ENCODE measurements at regions not wholly inside any gene's neighbourhood (a gene's known extent, or its start where the extent isn't known, plus 50 kb on each side); places are given as distances from the start of the nearest gene placed in this dataset.

DNA sequence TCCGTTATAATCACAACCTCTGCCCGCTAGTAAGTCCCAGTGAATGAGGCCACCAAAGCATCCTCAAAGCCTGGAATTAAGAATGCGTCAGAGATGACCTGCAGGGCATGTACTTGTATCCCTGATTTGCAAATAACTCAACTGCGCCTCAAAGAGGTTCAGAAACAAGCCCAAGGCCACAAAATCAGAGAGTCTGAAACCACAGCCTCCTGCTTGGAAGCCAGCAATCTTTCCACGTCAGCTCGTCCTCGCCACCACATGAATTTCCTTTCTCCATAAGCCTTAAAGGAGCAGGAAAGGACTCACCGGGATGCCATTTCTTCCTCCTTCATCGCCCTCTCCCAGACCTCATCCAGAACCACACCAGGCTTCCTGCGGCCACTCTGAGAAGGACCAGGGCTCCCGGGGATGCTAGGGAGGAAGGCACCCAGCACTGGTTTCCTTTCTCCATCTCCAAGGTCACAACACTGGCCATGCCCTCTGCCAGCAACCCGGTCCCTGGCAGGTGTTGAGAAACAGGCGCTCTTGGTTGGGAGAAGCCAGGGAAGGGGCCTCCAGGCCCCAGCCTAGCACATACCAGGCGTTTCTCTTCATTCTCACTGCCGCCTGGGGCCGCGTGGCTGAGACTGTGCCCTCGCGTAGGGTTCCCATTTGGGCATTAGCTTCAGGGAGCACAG lies 191.2 kb upstream of the DIO3 start:
- no peak for DNase-seq (ENCODE audit: low spot score)

DNA sequence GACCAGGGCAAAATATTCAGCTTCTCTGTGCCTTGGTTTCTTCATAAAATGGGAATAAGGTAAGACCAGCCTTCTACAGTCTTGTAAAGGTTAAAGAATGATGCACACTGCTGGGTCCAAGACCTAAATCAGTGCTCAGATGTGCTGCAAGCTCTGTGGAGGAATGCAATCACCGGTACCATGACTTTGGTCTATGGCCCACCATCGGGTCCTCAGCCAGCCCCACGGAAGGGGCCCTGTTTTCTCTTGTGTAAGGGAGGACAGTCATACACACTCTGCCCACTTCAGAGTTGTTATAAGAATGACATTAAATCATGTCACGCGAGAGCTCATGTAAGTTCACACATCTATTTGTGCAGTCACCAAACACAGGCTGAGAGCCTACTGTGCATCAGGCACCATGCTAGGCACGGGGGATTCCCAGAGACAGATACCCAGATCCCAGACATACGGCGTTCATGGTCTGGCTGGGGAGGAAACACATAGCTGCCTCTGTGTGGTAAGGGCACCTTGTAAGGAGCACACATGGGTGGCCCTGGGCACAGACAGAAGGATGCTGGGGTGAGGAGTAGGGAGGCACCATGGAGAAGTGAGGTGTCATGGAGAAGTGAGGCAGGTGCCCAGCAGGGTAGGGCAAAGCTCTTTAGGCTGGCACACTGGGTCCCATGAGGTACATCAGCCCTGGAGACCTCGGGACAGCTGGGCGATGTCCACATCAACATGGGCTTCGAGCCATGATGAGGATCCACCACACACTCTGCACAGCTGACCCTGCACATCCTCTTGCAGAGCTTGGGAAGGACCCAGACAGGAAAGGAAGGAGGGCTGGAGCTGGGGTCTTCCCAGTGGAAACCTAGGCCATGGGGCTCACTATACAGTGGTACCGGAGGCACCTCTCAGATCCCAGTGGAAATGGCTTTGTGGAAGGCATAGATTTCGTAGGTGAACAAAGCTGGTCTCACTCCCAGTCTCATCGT lies 190.4 kb upstream of the DIO3 start:
- DNase-seq (ENCODE audit: low spot score), result no peak

DNA sequence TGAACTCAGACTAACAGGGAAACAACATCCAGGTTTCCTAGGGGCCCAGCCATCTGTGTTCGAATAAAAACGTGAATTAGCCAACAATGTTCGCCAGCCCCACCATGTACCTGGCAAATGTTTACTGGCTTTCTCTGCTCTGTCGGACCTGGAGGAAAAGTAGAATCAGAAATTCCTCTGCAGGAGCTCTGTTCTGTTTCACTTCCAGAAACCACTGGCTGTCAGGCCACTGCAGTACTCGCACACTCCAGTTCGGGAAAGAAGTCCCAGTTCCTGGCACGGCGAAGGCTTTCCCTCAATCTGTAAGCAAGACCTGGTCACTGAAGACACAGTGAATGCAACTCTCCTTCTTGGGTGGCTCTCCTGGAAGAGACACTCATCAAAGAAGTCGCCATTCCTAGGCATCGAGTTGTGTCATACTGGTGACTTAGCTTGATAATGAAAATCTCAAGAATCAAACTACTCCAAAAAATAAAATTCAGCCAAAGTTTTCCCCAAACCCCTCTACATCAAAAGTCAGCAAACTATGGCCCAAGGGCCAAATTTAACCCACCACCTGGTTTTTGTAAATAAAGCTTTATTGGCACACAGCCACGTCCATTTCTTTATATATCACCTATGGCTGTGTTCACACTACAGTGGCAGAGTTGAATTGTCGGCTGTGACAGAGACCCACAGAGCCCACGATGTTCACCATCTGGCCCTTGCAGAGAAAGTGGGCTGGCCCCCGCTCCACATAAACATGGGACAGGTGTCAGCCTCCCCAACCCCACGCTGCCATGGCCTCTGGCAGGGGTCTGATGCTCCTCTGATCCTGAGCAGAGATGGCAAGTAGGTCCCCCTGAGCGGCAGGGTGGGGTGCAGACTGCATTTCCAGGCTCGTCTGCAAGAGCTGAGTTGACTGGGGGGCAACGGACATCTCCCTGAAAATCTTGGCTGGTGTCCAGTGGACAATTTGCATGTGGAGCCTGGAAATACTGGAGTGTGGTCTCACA lies 189.2 kb upstream of the DIO3 start:
- no peak for DNase-seq (ENCODE audit: low spot score)

DNA sequence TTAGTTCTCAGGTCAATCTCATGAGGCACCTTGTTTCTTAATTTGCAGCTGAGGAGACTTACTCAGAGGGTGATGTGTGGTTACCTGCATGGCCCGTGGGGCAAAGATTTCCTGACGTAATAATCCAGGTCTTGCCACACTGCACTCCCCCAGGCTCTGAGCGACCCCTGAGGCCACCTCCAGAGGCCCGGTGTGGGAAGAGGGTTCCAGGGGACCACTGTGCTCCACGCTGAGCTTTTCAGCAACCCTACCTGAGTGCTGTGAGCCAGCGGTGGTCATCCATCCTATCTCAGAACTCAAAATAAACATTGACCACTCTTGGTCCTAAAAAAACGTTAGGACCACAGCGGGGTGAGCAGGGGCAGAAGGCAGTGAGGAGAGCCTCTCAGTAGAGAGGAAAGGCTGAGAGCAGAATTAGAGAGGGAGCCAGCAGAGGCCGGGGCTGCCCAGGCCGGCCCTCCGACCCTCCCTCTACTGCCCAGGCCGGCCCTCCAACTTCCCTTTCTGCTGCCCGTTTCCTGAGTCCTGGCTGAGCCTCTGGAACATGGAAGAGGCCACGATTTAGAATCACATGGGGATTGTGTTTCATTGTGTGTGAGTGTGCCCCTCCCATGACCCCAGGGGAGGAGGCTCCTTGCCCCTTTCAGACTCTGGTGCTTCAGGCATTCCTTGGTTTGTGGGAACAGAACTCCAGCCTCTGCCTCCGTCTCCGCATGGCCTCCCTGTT lies 188.2 kb upstream of the DIO3 start:
- no peak for DNase-seq (ENCODE audit: low spot score)

DNA sequence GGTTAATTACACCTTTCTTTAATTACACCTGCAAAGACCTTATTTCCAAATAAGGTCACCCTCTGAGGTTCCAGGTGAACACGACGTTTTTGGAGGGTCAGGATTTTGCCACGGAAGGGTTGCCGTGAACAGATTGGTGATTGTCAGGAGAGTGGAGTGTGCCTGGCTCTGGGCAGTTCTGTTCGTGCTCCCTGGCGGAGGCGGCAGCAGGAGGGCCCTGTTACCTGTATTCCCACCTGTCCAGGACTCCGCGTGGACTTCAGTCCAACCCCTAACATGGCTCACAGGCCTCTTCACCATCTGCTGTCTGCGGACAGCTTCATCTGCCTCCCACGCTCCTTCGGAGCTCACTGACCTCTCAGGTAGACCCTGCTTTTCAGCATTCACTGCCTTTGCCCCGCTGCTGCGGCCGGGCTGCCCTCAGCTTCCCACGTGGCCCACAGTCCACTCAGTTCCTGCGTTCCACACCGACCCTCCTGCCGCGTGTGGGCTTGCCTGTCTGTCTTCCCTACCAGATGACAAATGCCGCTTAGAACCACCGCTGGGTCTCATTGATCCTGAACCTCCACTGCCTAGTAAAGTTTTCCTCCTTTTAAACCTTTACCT lies 187.5 kb upstream of the DIO3 start:
- DNase-seq (ENCODE audit: low spot score), result no peak

DNA sequence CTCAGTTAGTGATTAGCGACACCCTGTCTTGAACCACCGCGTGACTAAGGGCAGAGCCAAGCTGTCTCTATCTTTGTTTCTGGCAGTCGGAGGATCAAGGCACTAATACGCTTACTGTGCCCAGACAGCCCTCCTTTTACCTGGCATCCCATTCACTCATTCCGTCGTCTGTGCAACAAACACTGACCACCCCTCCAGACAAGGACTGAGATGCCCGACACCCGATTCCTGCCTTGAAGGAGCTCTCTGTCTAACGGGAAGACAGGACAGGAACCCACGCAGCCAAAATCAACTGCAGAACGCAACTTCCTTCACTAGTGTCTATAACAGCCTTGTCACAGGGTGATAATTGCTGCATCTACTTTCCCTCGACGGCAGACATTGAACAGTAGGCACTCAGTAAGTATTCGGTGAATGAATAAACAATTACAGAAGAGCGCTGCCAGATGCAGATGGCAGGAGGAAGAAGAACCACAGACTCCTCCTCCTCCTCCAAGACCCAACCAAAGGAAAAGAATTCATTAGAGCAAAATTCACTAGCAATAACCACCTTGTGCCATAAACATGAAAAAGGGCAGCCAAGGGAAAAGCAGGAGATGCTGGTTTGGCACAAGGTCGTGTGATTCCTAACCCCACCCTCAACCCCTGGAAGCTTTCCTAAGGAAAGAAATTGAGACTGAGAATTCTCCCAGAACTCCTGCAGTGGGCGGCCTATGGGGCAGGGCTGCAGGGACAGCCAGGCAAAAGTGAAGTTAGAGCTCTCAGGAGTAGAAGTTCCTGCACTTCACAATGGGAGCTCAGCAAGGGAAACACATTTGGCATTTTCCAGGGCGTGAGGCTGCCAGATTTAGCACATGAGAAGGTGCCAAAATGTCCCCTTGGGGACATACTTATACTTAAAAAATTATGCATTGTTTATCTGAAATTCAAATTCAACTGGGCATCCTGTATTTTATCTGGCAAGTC lies 186.6 kb upstream of the DIO3 start:
- DNase-seq (ENCODE audit: low spot score), result no peak

DNA sequence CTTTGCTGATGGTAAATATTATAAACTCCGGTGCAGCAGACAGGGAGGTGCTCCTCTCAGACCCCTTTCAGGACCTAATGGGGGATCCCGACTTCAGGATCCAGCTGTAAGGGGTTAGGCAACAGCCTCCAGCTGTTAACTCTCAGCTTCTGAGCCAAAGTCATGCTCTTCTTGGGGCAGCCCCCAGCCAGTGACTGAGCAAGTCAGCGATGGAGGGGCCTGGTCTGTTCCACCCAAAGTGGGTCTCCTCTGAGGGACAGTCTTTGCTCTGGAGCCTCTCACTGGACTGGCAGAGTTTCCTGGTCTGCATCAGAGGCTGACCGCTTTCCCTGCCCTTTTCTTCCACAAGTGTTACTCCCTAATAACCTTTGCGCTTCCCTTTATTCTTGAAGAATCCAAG lies 184.2 kb upstream of the DIO3 start:
- DNase-seq (ENCODE audit: low spot score), result no peak

DNA sequence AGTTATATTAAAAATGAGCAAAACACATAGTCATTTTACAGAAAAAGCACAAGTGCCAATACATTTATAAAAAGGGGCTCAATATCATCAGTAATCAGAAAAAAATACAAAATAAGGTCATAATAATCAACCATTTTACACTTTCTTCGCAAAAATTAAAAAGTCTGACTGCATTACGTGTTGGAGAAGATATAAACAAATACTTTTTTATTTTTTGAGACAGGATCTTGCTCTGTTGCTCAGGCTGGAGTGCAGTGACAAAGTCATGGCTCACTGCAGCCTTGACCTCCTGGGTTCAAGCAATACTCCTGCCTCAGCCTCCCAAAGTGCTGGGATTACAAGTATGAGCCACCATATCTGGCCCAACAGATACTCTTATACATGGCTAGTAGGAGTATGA lies 181.5 kb upstream of the DIO3 start:
- no peak for DNase-seq (ENCODE audit: low spot score)

DNA sequence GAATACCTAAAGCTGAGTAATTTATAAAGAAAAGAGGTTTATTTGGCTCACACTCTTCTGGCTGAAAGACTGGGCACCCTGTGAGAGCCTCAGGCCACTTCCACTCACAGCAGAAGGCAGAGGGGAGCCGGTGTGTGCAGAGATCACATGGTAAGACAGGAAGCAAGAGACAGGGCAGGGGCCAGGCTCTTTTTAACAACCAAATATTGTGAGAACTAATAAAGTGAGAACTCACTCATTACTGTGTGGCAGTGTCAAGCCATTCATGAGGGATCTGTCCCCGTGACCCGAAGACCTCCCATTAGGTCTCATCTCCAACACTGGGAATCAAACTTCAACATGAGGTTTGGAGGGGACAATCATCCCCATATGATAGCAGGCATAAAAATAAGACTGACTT lies 180.8 kb upstream of the DIO3 start:
- no peak for DNase-seq (ENCODE audit: low spot score)

DNA sequence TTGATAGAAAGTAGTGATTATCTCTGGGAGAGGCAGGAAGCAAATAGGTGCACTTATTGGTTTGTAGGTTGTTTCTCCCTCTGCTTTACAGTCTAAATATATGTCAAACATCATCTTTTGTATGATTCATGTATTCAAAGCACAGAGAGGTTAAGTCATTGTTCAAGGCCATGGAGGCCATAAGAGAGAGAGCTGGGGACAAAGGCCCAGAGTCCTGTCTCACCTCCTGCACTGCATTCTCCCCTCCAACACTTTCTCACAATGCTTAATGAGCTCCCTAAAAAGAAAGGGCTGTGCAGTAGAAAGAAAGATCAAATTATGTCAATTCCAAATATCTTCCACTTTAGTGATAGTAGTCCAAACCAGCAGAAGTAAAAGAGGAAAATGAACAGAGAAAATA lies 180.4 kb upstream of the DIO3 start:
- DNase-seq (ENCODE audit: low spot score), result no peak

DNA sequence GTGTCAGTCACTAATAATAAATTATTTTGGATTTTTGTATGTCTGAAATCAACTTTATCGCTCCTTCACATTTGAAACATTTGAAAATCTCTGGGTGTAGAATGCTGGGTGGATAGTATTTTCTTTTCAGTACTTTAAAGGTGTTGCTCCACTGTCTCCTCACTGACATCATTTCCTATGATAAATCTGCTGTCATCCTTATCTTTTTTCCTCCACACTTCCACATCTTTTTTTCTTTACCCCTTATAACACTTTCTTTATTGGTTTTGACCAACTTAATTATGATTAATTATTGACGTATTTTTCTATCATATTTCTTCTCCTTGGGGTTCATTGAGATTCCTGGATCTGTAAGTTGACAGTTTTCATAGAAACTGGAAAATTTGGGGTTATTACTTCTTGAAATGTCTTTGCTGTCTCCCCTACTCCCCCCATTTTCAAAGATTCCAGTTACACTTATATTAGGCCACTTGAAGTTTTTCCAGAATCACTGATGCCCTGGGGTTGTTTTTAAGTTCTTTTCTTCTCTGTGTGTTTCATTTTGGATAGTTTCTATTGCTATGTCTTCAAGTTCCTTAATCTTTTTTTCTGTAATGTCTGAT lies 177.5 kb upstream of the DIO3 start:
- DNase-seq (ENCODE audit: low spot score), result no peak

DNA sequence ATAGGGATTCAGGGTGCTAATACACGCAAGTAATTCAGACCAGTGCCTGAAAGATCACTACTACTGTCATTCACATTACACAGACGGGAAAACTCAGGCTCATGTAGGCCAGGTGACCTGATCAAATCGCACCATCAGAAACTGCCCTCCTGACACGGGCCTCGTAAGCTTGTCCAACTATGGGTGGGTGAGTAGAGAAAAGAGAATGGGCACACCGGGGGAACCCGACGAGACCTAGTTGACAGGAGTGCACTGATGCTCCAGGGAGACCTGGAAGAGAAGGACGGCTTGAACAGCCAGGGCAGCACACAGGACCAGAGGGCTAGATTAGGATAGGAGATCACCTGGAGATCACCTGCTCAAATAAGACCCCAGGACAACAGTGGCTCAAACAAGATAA lies 166.9 kb upstream of the DIO3 start:
- DNase-seq (ENCODE audit: low spot score), result no peak

DNA sequence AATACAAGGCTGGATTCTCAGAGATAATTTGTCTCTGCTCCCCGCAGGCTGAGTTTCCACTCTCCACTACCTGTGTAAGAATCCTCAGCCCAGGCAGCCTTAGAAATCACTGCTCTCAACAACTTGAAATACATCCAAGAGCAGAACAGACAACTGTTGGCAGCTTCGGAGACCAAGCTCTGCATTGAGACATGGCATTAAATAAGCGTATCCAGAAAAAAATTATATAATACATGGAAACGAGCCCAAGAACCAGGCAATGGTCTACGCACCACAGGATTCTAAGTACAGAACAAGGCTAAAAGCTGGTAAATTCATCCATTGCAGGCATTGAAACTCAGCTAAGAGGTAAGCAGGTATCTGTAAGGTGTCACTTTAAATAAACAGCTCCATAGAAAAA lies 165.5 kb upstream of the DIO3 start:
- no peak for DNase-seq (ENCODE audit: low spot score)

DNA sequence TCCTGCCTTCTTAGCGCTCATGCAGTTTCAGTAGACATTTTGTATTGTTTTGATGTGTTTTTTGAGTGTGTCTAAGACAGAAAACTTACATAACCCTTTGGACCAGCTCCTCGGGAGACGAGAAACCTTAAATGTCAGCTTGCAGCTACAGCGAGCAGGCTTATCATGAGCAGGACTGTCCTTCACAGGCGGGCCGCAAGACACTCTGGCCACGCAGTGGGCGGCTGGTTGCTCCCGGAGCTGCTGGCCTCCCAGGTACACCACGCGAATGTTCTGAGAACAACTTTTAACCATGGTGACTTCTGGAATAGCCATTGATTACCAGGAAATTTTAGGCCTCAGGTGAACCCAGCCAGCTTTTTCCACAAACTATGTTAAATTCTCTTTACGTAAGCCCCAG lies 164.1 kb upstream of the DIO3 start:
- DNase-seq (ENCODE audit: low spot score), result no peak

DNA sequence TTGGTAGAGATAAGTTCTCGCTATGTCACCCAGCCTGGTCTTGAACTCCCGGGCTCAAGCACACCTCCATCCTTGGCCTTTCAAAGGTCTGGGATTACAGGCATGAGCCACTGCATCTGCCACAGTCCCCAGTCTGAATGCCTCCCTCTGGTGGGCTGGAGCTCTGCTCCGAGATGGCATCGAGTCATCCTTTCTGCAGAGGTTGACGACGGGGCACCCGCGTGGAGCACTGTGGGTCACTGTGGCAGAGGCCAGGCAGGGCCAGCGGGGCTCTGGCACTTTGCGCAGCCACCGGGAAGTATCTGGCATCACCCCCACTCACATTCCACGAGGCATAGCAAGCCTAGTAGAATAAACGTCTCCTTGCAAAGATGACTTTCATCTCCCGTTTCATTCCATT lies 163.3 kb upstream of the DIO3 start:
- DNase-seq (ENCODE audit: low spot score), result no peak

DNA sequence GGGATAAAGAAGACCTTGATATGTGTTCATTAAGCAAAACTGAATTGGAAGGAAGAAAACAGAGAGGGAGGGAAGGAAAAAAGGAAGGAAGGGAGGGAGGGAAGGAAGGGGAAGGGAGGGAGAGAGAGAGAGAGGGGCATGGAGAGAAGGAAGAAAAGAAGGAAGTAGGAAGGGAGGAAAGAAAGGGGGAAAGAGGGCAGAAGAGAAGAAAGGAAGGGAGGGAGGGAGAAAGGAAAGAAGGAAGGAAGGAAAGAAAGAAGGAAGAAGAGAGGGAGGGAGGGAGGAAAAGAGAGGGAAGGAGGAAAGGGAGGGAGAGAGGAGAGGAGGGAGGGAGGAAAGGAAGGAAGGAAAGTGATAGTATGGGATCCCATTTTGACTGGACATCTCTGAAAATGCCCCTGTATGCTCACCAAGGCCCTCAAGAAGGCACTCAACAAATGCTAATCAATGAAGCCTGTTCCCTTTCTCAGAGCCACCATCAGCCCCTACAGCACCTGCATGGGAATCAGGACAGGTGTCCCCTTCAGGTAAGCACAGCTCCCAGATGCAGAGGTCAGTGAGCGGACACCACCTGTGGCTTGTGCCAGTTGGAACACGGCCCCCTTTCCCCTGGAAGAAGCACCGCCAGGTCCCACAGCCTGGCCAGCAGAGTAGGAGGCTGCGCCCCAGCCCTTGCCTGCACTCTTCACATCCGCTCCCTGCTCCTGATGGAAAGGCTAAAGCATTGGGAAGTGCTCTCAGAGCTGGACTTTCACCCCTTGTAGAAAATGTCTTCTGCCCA lies 161.4 kb upstream of the DIO3 start:
- no peak for DNase-seq (ENCODE audit: low spot score)

DNA sequence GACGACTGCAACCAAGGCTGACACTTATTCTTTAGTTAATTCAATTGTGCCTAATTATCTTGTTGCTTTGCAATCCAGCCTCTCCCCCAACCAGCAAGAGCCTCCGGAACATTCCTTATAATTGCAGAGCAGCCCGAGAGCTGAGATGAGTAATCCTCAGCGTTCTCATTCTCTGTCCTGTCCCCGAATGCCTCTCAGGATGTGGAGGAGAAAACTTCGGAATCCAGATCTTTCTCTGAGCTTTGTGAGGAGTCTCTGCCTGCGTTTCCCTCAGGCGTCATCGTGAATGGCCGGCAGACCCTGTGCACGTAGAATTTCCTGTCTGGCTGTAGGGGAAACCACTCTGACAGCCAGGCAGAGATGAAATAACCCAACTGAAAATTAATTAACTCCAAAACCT lies 160.5 kb upstream of the DIO3 start:
- no peak for DNase-seq (ENCODE audit: low spot score)

DNA sequence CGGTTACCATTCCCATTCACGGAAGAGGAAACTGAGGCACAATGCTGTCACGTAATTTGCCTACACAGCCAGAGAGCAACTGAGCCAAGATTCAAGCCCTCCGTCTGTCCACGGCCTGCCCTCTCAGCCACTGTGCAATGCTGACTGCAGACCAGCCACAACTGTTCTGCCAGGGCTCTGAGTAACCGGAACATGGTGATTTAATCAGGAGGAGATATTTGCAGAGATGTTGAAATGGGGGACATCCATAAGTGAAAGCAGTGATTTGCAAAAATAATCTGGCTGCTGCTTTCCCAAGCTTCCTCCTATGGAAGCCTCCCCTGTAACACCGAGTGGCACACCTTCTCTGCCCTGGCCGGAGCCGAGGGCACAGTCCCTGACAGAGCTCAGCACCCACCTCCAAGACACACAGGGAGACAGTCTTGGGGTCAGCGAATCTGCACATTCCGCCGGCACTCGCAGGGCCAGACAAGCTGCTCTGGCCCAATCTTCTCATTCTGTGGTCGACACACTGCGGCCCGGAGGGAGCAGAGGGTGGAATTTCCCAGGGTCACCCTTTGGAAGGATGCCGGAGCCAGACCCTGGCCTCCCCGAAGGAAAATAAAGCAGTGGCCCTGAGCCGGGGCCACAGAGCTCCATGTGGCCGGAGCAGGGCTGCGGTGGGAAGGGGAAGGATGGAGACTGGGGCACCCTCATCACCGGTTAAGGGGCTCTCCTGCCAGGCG lies 158.2 kb upstream of the DIO3 start:
- DNase-seq (ENCODE audit: low spot score), result no peak

All from LoVo (cell line).